Progenitor cell of endocrine pancreas (in vitro differentiated cells): ENCODE measurements at regions not wholly inside any gene's neighbourhood (a gene's known extent, or its start where the extent isn't known, plus 50 kb on each side); places are given as distances from the start of the nearest gene placed in this dataset.

Experiments
- DNase-seq: peaks from one replicate; pipeline ENCODE4 v3.0.0; 2021; ENCODE audit warnings: low spot score; ENCODE audit not compliant: unreplicated experiment
- H3K27ac Mint-ChIP-seq: 2 replicates; pipeline ENCODE4 v1.8.0; 2021; ENCODE audit warnings: mild to moderate bottlenecking, moderate library complexity, mixed read lengths
- H3K27me3 Mint-ChIP-seq: 2 replicates; pipeline ENCODE4 v1.8.0; 2021; ENCODE audit warnings: mixed read lengths
- H3K36me3 Mint-ChIP-seq: 2 replicates; pipeline ENCODE4 v1.8.0; 2022; ENCODE audit warnings: mixed read lengths; ENCODE audit not compliant: insufficient read depth
- H3K4me1 Mint-ChIP-seq: 2 replicates; pipeline ENCODE4 v1.8.0; 2021; ENCODE audit warnings: low read depth, mixed read lengths
- H3K4me3 Mint-ChIP-seq: 2 replicates; pipeline ENCODE4 v1.8.0; 2021; ENCODE audit warnings: low read depth, mild to moderate bottlenecking, moderate library complexity, mixed read lengths
- H3K9me3 Mint-ChIP-seq: 2 replicates; pipeline ENCODE4 v1.8.0; 2021; ENCODE audit warnings: low read depth, mixed read lengths
- CTCF ChIP-seq: fragments of 200-600 bp; sonication (generic); IDR thresholded peaks from one replicate; pipeline ENCODE4 v1.5.0; 2021; ENCODE audit warnings: antibody characterized with exemption, mild to moderate bottlenecking; ENCODE audit not compliant: unreplicated experiment

- TF ChIP-seq CTCF: no peak
- Mint-ChIP-seq H3K27ac (no peak overlapping the region), H3K4me1 (peaks cover 23% of the 10 kb centered on the region)
Measured at GRCh38 chr4:38411092-38411491, 252.9 kb upstream of the KLF3 start.

GRCh38 chr4:38411981-38412536, 251.9 kb upstream of the KLF3 start:
- H3K4me3 Mint-ChIP-seq: no peak overlapping the region
- peaks cover 23% of the 10 kb centered on the region for H3K4me1 Mint-ChIP-seq
- H3K36me3 Mint-ChIP-seq: no peaks in the 10 kb centered on the region
- H3K27me3 Mint-ChIP-seq: no peaks in the 10 kb centered on the region
- peaks cover 3% of the 10 kb centered on the region for H3K9me3 Mint-ChIP-seq
- no peak for DNase-seq
- no peak for TF ChIP-seq CTCF
- no peak overlapping the region for H3K27ac Mint-ChIP-seq

More at GRCh38 chr4:38411092-38411491, 252.9 kb upstream of the KLF3 start:
- H3K4me3 Mint-ChIP-seq: no peak overlapping the region
- H3K27me3 Mint-ChIP-seq: no peaks in the 10 kb centered on the region
- no peaks in the 10 kb centered on the region for H3K36me3 Mint-ChIP-seq
- peaks cover 3% of the 10 kb centered on the region for H3K9me3 Mint-ChIP-seq
- DNase-seq: no peak

GRCh38 chr4:38413524-38414341, 250.3 kb upstream of the KLF3 start:
- Mint-ChIP-seq H3K27ac (peak overlapping the region; percentile 38), H3K27me3 (no peaks in the 10 kb centered on the region), H3K9me3 (peaks cover 10% of the 10 kb centered on the region), H3K4me3 (no peak overlapping the region), H3K4me1 (peaks cover 23% of the 10 kb centered on the region), H3K36me3 (peaks cover 1% of the 10 kb centered on the region)
- no peak for TF ChIP-seq CTCF
- no peak for DNase-seq

GRCh38 chr4:38414410-38414809, 249.6 kb upstream of the KLF3 start:
- no peak for TF ChIP-seq CTCF
- Mint-ChIP-seq H3K27ac (no peak overlapping the region), H3K36me3 (peaks cover 1% of the 10 kb centered on the region), H3K27me3 (no peaks in the 10 kb centered on the region), H3K9me3 (peaks cover 12% of the 10 kb centered on the region), H3K4me3 (no peak overlapping the region), H3K4me1 (peaks cover 23% of the 10 kb centered on the region)
- no peak for DNase-seq

GRCh38 chr4:38415682-38416081, 248.3 kb upstream of the KLF3 start:
- Mint-ChIP-seq H3K9me3 (peaks cover 22% of the 10 kb centered on the region), H3K27ac (no peak overlapping the region), H3K27me3 (no peaks in the 10 kb centered on the region), H3K4me1 (peaks cover 23% of the 10 kb centered on the region), H3K4me3 (no peak overlapping the region), H3K36me3 (peaks cover 7% of the 10 kb centered on the region)
- TF ChIP-seq CTCF: no peak
- no peak for DNase-seq
